ENCODE measurements at regions not wholly inside any gene's neighbourhood (a gene's known extent, or its start where the extent isn't known, plus 50 kb on each side); places are given as distances from the start of the nearest gene placed in this dataset.

- Histone ChIP-seq H3K27me3 (no peaks in the 10 kb centered on the region), H3K4me3 (no peak overlapping the region), H3K27ac (no peak overlapping the region), H3K4me1 (no peaks in the 10 kb centered on the region), H3K9me3 (peaks cover 0 to 7% (median 0%) of the 10 kb centered on the region in 4 donors), H3K36me3 (no peaks in the 10 kb centered on the region)
- 68 to 77% (median 75%) methylated on average over 9 of the region's 9 CpGs for WGBS, 5 donors
- no peak for DNase-seq
- no peak for TF ChIP-seq POLR2AphosphoS5 (IDR thresholded peaks at IDR 0.05)
- intact Hi-C loops (cut with DNase I; ENCODE audit: low total_unique reads): no loop called here
Observed at GRCh38 chr14:106491851-106492250, 965.5 kb downstream of the TMEM121 start.

- Histone ChIP-seq H3K4me3 (no peak overlapping the region), H3K9me3 (peaks cover 0 to 7% (median 0%) of the 10 kb centered on the region in 4 donors)
- intact Hi-C loops (cut with DNase I; ENCODE audit: low total_unique reads): no loop called here
Observed at GRCh38 chr14:106493962-106494823, 967.8 kb downstream of the TMEM121 start.

GRCh38 chr14:106500571-106500970 lies 974.2 kb downstream of the TMEM121 start:
- 22 to 50% (median 35%) methylated on average over 1 of the region's 1 CpG for WGBS, 5 donors
- DNase-seq: no peak

More at GRCh38 chr14:106493962-106494823, 967.8 kb downstream of the TMEM121 start:
- Histone ChIP-seq H3K4me1 (no peaks in the 10 kb centered on the region), H3K36me3 (no peaks in the 10 kb centered on the region), H3K27me3 (no peaks in the 10 kb centered on the region), H3K27ac (no peak overlapping the region)
- TF ChIP-seq POLR2AphosphoS5 (IDR thresholded peaks at IDR 0.05) (no peak), POLR2A (IDR thresholded peaks at IDR 0.05) (no peak), EP300 (IDR thresholded peaks at IDR 0.05) (no peak), CTCF (IDR thresholded peaks at IDR 0.05) (no peak)
- WGBS, 5 donors: 36 to 48% (median 43%) methylated on average over 3 of the region's 3 CpGs
- DNase-seq: no peak

GRCh38 chr14:106501898-106502297 lies 975.5 kb downstream of the TMEM121 start:
- no peaks in the 10 kb centered on the region for H3K9me3 ChIP-seq
- intact Hi-C loops (cut with DNase I; ENCODE audit: low total_unique reads): no loop called here
- H3K4me3 ChIP-seq: no peak overlapping the region
- H3K27ac ChIP-seq: no peak overlapping the region
- H3K36me3 ChIP-seq: no peaks in the 10 kb centered on the region
- TF ChIP-seq CTCF (IDR thresholded peaks at IDR 0.05) (no peak), POLR2A (IDR thresholded peaks at IDR 0.05) (no peak), EP300 (IDR thresholded peaks at IDR 0.05) (no peak), POLR2AphosphoS5 (IDR thresholded peaks at IDR 0.05) (no peak)
- no peak for DNase-seq
- peaks cover 0 to 8% (median 0%) of the 10 kb centered on the region in 3 donors for H3K27me3 ChIP-seq
- H3K4me1 ChIP-seq: no peaks in the 10 kb centered on the region

More at GRCh38 chr14:106500571-106500970, 974.2 kb downstream of the TMEM121 start:
- no peaks in the 10 kb centered on the region for H3K4me1 ChIP-seq
- intact Hi-C loops (cut with DNase I; ENCODE audit: low total_unique reads): no loop called here
- peaks cover 0 to 3% (median 0%) of the 10 kb centered on the region in 4 donors for H3K9me3 ChIP-seq
- H3K27ac ChIP-seq: no peak overlapping the region
- TF ChIP-seq EP300 (IDR thresholded peaks at IDR 0.05) (no peak), POLR2A (IDR thresholded peaks at IDR 0.05) (no peak), CTCF (IDR thresholded peaks at IDR 0.05) (no peak), POLR2AphosphoS5 (IDR thresholded peaks at IDR 0.05) (no peak)
- no peaks in the 10 kb centered on the region for H3K36me3 ChIP-seq
- H3K4me3 ChIP-seq: no peak overlapping the region
- peaks cover 0 to 6% (median 0%) of the 10 kb centered on the region in 3 donors for H3K27me3 ChIP-seq

- TF ChIP-seq POLR2AphosphoS5 (IDR thresholded peaks at IDR 0.05) (no peak), POLR2A (IDR thresholded peaks at IDR 0.05) (no peak), CTCF (IDR thresholded peaks at IDR 0.05) (no peak), EP300 (IDR thresholded peaks at IDR 0.05) (no peak)
- Histone ChIP-seq H3K36me3 (no peaks in the 10 kb centered on the region), H3K4me3 (no peak overlapping the region), H3K27ac (no peak overlapping the region), H3K27me3 (peaks cover 0 to 16% (median 0%) of the 10 kb centered on the region in 3 donors), H3K9me3 (no peaks in the 10 kb centered on the region), H3K4me1 (no peaks in the 10 kb centered on the region)
- 0 to 23% (median 19%) methylated on average over 1 of the region's 1 CpG for WGBS, 5 donors
- intact Hi-C loops (cut with DNase I; ENCODE audit: low total_unique reads): no loop called here
- DNase-seq: no peak
Observed at GRCh38 chr14:106505366-106505765, 979.0 kb downstream of the TMEM121 start.

All from stomach (tissue), 8 donors.